GM19035 (cell line): ENCODE measurements at regions not wholly inside any gene's neighbourhood (a gene's known extent, or its start where the extent isn't known, plus 50 kb on each side); places are given as distances from the start of the nearest gene placed in this dataset.

Experiments
- ATAC-seq: cut with Tn5 transposase; IDR thresholded peaks from one replicate; pipeline ENCODE4 v1.9.1; 2021; ENCODE audit not compliant: unreplicated experiment

DNA sequence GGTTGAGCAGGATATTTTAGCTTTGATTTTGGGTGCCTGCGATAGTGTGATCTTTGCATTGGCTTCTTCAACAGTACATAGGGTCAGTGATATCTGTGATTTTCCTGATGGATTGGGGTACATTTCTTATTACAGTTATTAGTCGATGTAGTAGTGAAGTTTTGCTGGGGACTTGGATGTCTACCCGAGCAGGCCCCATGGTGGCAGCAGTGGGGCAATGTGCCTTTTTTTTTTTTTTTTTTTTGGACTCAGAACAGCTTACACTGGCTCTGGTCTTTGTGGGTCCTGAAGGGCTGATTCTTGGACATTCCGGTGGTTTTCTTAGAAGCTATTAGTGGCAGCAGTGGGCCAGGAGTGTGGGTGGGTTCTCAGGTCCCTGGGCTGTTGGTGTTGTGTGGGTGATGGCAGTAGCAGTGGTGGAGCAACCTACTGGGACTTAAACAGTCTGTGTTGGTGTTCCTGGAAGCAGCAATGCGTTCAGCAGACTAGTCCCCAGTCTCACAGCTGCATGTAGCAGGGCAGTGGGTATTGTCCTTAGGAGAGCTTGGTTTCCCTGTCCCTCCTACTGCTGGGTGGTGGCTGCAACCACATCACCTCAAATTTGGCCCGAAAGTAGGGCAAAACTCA, 53.7 kb upstream of the SLC4A10 start:
- no peak for ATAC-seq

- ATAC-seq = no peak
Measured at GRCh38 chr2:161571051-161571429, 53.2 kb upstream of the SLC4A10 start.
